Right atrium auricular region (tissue), 2 donors: ENCODE measurements at regions not wholly inside any gene's neighbourhood (a gene's known extent, or its start where the extent isn't known, plus 50 kb on each side); places are given as distances from the start of the nearest gene placed in this dataset.

Experiments
- DNase-seq: peaks from one replicate; pipeline ENCODE4 v3.0.0-alpha.2; 2019; ENCODE audit warnings: low spot score
- H3K27ac ChIP-seq, 2 donors: fragments of 200-600 bp; sonication (generic); 1 replicate in 1 of 2; 2 replicates in 1 of 2; pipeline ENCODE4 v1.5.1; 2016 to 2019
- H3K27me3 ChIP-seq, 2 donors: fragments of 200-600 bp; sonication (generic); one replicate each; pipeline versions ENCODE4 v1.5.1 to v1.6.0; 2017 to 2019
- H3K36me3 ChIP-seq: fragments of 200-600 bp; sonication (generic); one replicate; pipeline ENCODE4 v1.5.1; 2016
- H3K4me1 ChIP-seq, 2 donors: fragments of 200-600 bp; sonication (generic); one replicate each; pipeline versions ENCODE4 v1.5.1 to v1.6.0; 2017 to 2019
- H3K4me3 ChIP-seq, 2 donors: fragments of 200-600 bp; sonication (generic); 1 replicate in 1 of 2; 2 replicates in 1 of 2; pipeline ENCODE4 v1.5.1; 2017 to 2019; ENCODE audit warnings: mild to moderate bottlenecking in 1 of 2, moderate library complexity in 1 of 2
- H3K9me3 ChIP-seq, 2 donors: fragments of 200-600 bp; sonication (generic); one replicate each; pipeline ENCODE4 v1.5.1; 2019
- TF ChIP-seq, protein P1 (sequence below), 2 donors: fragments of 200-600 bp; sonication (generic); IDR thresholded peaks; one replicate each; pipeline ENCODE4 v1.5.1; 2019; ENCODE audit warnings: antibody characterized with exemption in 2 of 2

DNA sequence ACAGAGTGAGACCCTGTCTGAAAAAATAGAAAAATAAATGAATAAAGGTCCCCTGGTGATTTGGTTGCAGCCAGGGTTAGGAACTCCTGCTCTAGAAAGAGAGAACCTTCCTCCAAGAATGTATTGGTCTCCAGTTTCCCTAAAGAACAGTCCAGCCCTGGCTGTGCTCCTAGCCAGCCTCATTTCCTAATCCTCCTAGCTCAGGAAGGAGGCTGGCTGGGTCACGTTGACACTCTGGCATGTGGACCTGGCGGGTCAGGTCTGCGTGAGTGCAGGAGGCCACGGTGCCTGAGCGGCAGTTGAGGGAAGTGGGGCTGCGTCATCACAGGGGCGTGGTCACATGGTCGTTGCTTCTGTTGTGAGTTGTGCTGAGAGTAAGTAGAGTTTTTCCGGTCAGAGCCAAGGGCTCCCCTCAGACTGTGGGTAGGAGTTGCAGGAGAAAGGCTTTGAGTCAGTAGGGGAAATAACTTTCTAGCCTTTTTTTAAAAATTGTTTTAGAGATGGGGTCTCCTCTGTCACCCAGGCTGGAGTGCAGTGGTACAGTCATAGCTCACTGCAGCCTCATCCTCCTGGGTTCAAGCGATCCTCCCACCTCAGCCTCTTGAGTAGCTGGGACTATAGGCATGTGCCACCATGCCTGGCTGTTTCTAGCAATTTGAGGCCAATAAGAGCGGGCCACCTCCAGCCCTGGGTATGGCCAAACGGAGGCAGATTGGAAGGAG, 194.0 kb upstream of the CIBAR2 start:
- H3K27me3 ChIP-seq = no peaks in the 10 kb centered on the region
- peak overlapping the region; percentile 86 to 94 for H3K27ac ChIP-seq
- H3K36me3 ChIP-seq = no peaks in the 10 kb centered on the region
- DNase-seq = peak; percentile 97
- H3K4me3 ChIP-seq = no peak overlapping the region
- TF ChIP-seq, protein P1, sequence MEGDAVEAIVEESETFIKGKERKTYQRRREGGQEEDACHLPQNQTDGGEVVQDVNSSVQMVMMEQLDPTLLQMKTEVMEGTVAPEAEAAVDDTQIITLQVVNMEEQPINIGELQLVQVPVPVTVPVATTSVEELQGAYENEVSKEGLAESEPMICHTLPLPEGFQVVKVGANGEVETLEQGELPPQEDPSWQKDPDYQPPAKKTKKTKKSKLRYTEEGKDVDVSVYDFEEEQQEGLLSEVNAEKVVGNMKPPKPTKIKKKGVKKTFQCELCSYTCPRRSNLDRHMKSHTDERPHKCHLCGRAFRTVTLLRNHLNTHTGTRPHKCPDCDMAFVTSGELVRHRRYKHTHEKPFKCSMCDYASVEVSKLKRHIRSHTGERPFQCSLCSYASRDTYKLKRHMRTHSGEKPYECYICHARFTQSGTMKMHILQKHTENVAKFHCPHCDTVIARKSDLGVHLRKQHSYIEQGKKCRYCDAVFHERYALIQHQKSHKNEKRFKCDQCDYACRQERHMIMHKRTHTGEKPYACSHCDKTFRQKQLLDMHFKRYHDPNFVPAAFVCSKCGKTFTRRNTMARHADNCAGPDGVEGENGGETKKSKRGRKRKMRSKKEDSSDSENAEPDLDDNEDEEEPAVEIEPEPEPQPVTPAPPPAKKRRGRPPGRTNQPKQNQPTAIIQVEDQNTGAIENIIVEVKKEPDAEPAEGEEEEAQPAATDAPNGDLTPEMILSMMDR (IDR thresholded peaks at IDR 0.05) = no peak
- H3K9me3 ChIP-seq = no peaks in the 10 kb centered on the region
- H3K4me1 ChIP-seq = peaks cover 0 to 80% of the 10 kb centered on the region in 2 donors

DNA sequence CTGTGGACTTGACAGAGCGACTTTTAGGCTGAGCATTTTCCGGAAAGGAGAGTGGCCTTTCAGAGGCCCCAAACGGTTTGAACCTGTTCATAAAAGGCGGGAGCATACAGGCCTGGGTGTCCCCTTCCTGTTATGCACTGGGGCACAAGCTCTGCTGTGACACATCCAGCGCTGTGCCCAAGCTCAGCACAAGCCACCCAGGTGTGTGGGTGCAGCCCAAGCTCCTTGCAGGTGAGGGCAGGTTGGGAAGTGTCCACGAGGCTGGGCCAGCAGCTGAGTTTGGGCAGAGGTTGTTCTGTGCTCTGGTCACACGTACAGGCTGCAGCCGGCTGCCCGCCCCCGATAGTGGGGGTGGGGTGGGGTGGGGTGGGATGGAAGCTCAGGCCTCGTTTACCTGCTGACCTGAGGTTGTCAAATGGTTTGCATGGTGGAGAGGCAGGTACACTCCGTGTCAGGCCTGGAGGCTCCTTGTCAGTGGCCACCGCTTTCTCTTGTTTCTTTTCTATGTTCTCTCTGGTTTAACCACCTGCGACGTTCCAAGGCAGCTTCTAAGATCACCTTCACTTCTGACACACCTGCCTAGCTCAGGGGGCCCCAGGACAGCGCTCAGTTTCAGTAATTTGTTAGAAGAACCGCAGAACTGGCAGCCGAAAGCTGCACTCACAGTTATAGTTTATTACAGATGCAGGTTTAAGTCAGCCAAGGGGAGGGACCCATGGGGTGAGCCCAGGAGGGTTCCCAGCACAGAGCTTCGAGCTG, 194.7 kb upstream of the CIBAR2 start:
- Histone ChIP-seq H3K27ac (peak overlapping the region; percentile 86 to 94), H3K36me3 (no peaks in the 10 kb centered on the region), H3K4me3 (no peak overlapping the region), H3K4me1 (peaks cover 0 to 84% of the 10 kb centered on the region in 2 donors), H3K27me3 (no peaks in the 10 kb centered on the region), H3K9me3 (no peaks in the 10 kb centered on the region)
- no peak for DNase-seq
- TF ChIP-seq, protein P1 (IDR thresholded peaks at IDR 0.05) = no peak

DNA sequence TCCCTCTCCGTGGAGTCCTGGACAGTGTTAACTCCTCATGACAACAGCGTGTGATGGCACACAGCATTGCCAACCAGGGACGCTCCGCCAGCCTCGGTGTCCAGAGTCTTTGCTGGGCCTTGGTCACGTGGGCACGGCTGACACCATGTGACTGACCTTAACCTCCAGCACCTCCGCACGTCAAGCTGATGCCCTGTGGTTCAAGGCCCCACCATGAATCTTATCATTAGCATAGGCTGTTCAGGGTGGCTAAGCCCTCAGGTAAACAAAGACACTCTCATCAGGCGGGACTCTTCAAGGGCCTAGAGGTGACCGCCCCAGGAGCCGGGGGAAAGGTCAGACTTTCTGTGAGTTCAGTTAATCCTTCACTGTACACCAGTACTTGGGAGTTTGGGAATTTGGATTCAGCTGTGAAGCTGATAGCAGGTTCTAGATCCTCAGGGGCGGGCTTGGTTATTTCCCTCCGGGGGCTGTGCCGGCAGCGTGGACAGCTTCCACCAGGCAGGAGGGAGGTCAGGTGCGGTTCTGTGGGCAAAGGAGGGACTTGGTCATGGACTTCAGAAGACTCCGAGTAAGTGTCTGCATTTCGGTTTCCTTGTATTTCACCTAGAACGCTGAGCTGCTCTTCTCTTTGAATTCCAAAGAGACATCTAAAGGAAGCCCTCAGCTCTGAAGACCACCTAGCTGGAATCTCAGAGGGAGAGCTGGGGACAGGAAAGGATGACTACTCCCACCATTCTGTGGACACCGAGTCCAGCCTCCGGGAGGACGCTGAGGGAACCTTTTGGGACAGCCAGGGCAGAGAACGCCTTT, 195.5 kb upstream of the CIBAR2 start:
- Histone ChIP-seq H3K27me3 (no peaks in the 10 kb centered on the region), H3K27ac (peak overlapping the region; percentile 86 to 94), H3K9me3 (no peaks in the 10 kb centered on the region), H3K4me3 (no peak overlapping the region), H3K4me1 (peaks cover 0 to 84% of the 10 kb centered on the region in 2 donors), H3K36me3 (no peaks in the 10 kb centered on the region)
- DNase-seq = no peak
- TF ChIP-seq, protein P1 (IDR thresholded peaks at IDR 0.05) = no peak

DNA sequence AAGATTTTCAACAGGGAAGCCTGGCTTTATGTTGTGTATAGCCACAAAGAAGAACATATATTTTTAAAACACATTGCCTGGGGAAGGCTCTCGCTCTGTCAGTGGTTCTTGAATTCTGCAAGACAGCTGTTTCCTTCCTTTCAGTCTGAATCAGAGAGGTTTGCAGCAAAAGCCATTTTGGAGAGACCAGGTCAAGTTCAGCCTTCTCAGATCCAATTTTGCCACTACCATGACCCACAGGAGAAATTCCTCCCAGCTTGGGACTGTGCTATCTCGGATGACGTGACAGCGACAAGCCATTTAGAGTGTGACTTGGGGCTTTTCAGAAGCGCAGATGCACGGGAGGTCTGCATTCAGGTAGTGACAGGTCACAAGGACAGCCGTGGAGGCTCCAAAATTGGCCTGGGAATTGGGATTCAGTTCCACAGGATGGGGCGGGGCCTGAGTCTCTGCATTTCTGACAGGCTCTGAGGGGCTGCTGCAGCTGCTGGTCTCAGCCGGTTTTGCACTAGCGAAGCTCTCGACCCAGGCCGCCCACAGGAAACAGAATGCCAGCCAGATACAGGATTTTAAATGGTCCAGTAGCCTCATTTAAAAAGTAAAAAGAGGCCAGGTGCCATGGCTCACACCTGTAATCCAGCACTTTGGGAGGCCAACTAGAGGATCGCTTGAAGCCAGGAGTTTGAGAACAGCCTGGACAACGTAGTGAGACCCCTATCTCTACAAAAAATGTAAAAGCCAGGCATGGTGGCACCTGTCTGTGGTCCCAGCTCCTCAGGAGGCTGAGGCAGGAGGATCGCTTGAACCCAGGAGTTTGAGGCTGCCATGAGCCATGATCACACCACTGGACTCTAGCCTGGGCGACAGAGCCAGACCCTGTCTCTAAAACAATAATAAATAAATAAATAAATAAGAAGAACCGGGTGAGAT, 196.6 kb upstream of the CIBAR2 start:
- peak overlapping the region; percentile 86 to 94 for H3K27ac ChIP-seq
- H3K9me3 ChIP-seq = no peaks in the 10 kb centered on the region
- H3K4me1 ChIP-seq = peaks cover 0 to 84% of the 10 kb centered on the region in 2 donors

More for the DNA sequence above, 196.6 kb upstream of the CIBAR2 start:
- no peaks in the 10 kb centered on the region for H3K36me3 ChIP-seq
- DNase-seq = no peak
- no peak overlapping the region for H3K4me3 ChIP-seq
- H3K27me3 ChIP-seq = no peaks in the 10 kb centered on the region
- TF ChIP-seq, protein P1 (IDR thresholded peaks at IDR 0.05) = no peak
